Keratinocyte (primary cell): ENCODE measurements at regions not wholly inside any gene's neighbourhood (a gene's known extent, or its start where the extent isn't known, plus 50 kb on each side); places are given as distances from the start of the nearest gene placed in this dataset.

ENCODE experiments used
- EZH2 ChIP-seq: IDR thresholded peaks from one replicate; pipeline ENCODE4 v1.6.1; 2012; ENCODE audit warnings: inconsistent platforms, mild to moderate bottlenecking, low read length, moderate library complexity
- TF ChIP-seq, protein P1 (sequence below), 3 experiments: IDR thresholded peaks in 1 of 3; conservative IDR thresholded peaks in 1 of 3; optimal IDR thresholded peaks in 1 of 3; 2 replicates in 2 of 3; 3 replicates in 1 of 3; pipeline versions ENCODE3 to v1.5.1; 2011; ENCODE audit warnings: low read length in 3 of 3, mild to moderate bottlenecking in 3 of 3, moderate library complexity in 2 of 3, control low read depth in 1 of 3, inconsistent platforms in 1 of 3; ENCODE audit not compliant: insufficient read depth in 2 of 3; ENCODE audit errors: extremely low read depth in 1 of 3

DNA sequence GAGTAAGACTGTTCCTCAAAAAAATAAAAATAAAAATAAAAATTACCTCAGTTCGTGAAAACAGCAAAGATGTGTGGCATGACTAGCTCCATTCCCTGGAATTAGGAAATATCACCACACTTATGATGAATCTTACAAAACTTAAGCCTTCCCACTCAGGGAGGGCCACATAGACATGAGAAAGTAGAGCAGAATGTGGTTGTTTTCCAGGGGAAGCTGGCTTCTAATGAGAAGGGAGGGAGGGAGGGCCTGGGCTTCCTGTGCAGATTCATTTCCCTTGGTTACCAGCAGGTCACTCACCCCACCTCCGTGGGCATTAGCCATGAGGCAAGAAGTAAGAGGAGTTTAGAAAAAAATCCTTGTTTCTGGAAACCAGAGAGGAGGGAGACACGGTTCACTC, 95.9 kb upstream of the RMDN2 start:
- TF ChIP-seq, protein P1, sequence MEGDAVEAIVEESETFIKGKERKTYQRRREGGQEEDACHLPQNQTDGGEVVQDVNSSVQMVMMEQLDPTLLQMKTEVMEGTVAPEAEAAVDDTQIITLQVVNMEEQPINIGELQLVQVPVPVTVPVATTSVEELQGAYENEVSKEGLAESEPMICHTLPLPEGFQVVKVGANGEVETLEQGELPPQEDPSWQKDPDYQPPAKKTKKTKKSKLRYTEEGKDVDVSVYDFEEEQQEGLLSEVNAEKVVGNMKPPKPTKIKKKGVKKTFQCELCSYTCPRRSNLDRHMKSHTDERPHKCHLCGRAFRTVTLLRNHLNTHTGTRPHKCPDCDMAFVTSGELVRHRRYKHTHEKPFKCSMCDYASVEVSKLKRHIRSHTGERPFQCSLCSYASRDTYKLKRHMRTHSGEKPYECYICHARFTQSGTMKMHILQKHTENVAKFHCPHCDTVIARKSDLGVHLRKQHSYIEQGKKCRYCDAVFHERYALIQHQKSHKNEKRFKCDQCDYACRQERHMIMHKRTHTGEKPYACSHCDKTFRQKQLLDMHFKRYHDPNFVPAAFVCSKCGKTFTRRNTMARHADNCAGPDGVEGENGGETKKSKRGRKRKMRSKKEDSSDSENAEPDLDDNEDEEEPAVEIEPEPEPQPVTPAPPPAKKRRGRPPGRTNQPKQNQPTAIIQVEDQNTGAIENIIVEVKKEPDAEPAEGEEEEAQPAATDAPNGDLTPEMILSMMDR (optimal IDR thresholded peaks at IDR 0.05 in 1 of 3, IDR thresholded peaks at IDR 0.05 in 1 of 3, conservative IDR thresholded peaks at IDR 0.05 in 1 of 3; ENCODE audit: extremely low read depth in 1 of 3, insufficient read depth in 2 of 3, low read length in 3 of 3), result no peak
- no peak for TF ChIP-seq EZH2
